Endothelial cell of umbilical vein (primary cell): ENCODE measurements at regions not wholly inside any gene's neighbourhood (a gene's known extent, or its start where the extent isn't known, plus 50 kb on each side); places are given as distances from the start of the nearest gene placed in this dataset.

Experiments used
- BruUV-seq: library from RNA; stranded (reverse); fragments of 400-500 nt; replicated peaks from 2 replicates; lab custom pipeline; 2021; lab: Mats Ljungman, UMichigan
- CTCF ChIA-PET: fragments of 300-600, 350-600 bp; sonication (Branson Sonifier 250); formaldehyde crosslinking; loops from one replicate; lab custom pipeline; 2021; ENCODE audit warnings: antibody characterized with exemption, inconsistent platforms; lab: Charles Lee
- POLR2A ChIA-PET: fragments of 300-600, 350-600 bp; sonication (Branson Sonifier 250); formaldehyde crosslinking; loops from one replicate; lab custom pipeline; 2021; ENCODE audit warnings: antibody characterized with exemption, inconsistent platforms; lab: Charles Lee
- DNase-seq: peaks from one replicate; pipeline ENCODE4 v3.0.0-alpha.2; 2011; ENCODE audit warnings: low read depth, low spot score
- FAIRE-seq: peaks from 2 replicates; lab custom pipeline; 2011; peaks lifted over from hg19 to GRCh38; lab: Jason Lieb, UNC
- H2AFZ ChIP-seq: 2 replicates; pipeline ENCODE4 v1.6.0; 2012; ENCODE audit warnings: low read depth, low read length, control low read depth, inconsistent platforms
- H3K27ac ChIP-seq: 2 replicates; pipeline ENCODE4 v1.5.1; 2011; ENCODE audit warnings: low read depth, mild to moderate bottlenecking, control low read depth, low read length, moderate library complexity; ENCODE audit not compliant: insufficient read depth
- H3K27me3 ChIP-seq, 2 experiments: 2 replicates each; pipeline versions ENCODE4 v1.6.0 to v1.6.1; 2011; ENCODE audit warnings: low read length in 2 of 2, mixed read lengths in 1 of 2; ENCODE audit not compliant: control insufficient read depth in 2 of 2, insufficient read depth in 2 of 2
- H3K36me3 ChIP-seq, 2 experiments: 2 replicates in 1 of 2; 3 replicates in 1 of 2; pipeline ENCODE4 v1.5.1; 2011; ENCODE audit warnings: low read length in 2 of 2, mild to moderate bottlenecking in 1 of 2, moderate library complexity in 1 of 2; ENCODE audit not compliant: control insufficient read depth in 2 of 2, insufficient read depth in 2 of 2; ENCODE audit errors: extremely low read depth in 1 of 2
- H3K4me1 ChIP-seq: 3 replicates; pipeline ENCODE4 v1.5.1; 2011; ENCODE audit warnings: mild to moderate bottlenecking, low read length; ENCODE audit not compliant: control insufficient read depth, insufficient read depth; ENCODE audit errors: extremely low read depth
- H3K4me2 ChIP-seq: 2 replicates; pipeline ENCODE4 v1.6.1; 2011; ENCODE audit warnings: low read length, control low read depth, mixed read lengths; ENCODE audit not compliant: insufficient read depth
- H3K4me3 ChIP-seq, 3 experiments: fragments of 200-600 bp in 1 of 3; sonication (generic), shearing (Covaris generic) in 1 of 3; replicated peaks in 1 of 3; 2 replicates each; pipeline ENCODE4 v1.5.1; 2011 to 2016; ENCODE audit warnings: control low read depth in 3 of 3, low read length in 3 of 3, mild to moderate bottlenecking in 2 of 3, inconsistent platforms in 1 of 3, low read depth in 1 of 3, moderate library complexity in 1 of 3; ENCODE audit not compliant: insufficient read depth in 1 of 3
- H3K79me2 ChIP-seq: 2 replicates; pipeline ENCODE4 v1.6.0; 2012; ENCODE audit warnings: low read length, inconsistent platforms; ENCODE audit not compliant: control insufficient read depth, insufficient read depth
- H3K9ac ChIP-seq: replicated peaks from 2 replicates; pipeline ENCODE3; 2011; ENCODE audit warnings: low read length, control low read depth; ENCODE audit not compliant: insufficient read depth; ENCODE audit errors: extremely low read depth
- H3K9me1 ChIP-seq: replicated peaks from 3 replicates; pipeline ENCODE4 v1.6.0; 2011; ENCODE audit warnings: mild to moderate bottlenecking, low read length; ENCODE audit not compliant: control insufficient read depth, insufficient read depth; ENCODE audit errors: extremely low read depth
- H3K9me3 ChIP-seq: replicated peaks from 2 replicates; pipeline ENCODE4 v1.5.1; 2012; ENCODE audit warnings: low read length, inconsistent platforms; ENCODE audit not compliant: control insufficient read depth, insufficient read depth
- H4K20me1 ChIP-seq: replicated peaks from 2 replicates; pipeline ENCODE3; 2011; ENCODE audit warnings: mild to moderate bottlenecking, low read length; ENCODE audit not compliant: control insufficient read depth, insufficient read depth; ENCODE audit errors: extremely low read depth
- CTCF ChIP-seq, 2 donors: IDR thresholded peaks; 1 replicate in 1 of 2; 2 replicates in 1 of 2; pipeline ENCODE4 v1.5.1; 2011; ENCODE audit warnings: low read length in 2 of 2, mild to moderate bottlenecking in 2 of 2, moderate library complexity in 2 of 2, control low read depth in 1 of 2, inconsistent platforms in 1 of 2, low read depth in 1 of 2; ENCODE audit not compliant: insufficient read depth in 1 of 2; ENCODE audit errors: extremely low read depth in 1 of 2
- EZH2 ChIP-seq: IDR thresholded peaks from 2 replicates; pipeline ENCODE4 v1.6.1; 2012; ENCODE audit warnings: borderline replicate concordance, low read depth, mild to moderate bottlenecking, moderate library complexity, low read length, inconsistent platforms; ENCODE audit not compliant: severe bottlenecking
- FOS ChIP-seq: IDR thresholded peaks from 2 replicates; pipeline ENCODE4 v1.6.1; 2011; ENCODE audit warnings: mild to moderate bottlenecking, low read length, moderate library complexity, borderline replicate concordance; ENCODE audit not compliant: insufficient read depth
- GATA2 ChIP-seq: IDR thresholded peaks from 2 replicates; pipeline ENCODE4 v1.7.0; 2011; ENCODE audit warnings: low read depth, mild to moderate bottlenecking, moderate library complexity, mixed read lengths, low read length; ENCODE audit not compliant: insufficient read length, insufficient read depth
- JUN ChIP-seq: IDR thresholded peaks from 2 replicates; pipeline ENCODE4 v1.6.1; 2011; ENCODE audit warnings: borderline replicate concordance, low read depth; ENCODE audit not compliant: insufficient read length, insufficient read depth
- MAX ChIP-seq: IDR thresholded peaks from 2 replicates; pipeline ENCODE4 v1.6.1; 2011; ENCODE audit not compliant: insufficient read depth, insufficient read length
- MYC ChIP-seq: IDR thresholded peaks from one replicate; pipeline ENCODE4 v1.6.1; 2011; ENCODE audit warnings: mild to moderate bottlenecking, low read depth, low read length
- POLR2A ChIP-seq: IDR thresholded peaks from 2 replicates; pipeline ENCODE4 v1.6.1; 2012; ENCODE audit warnings: low read depth, mild to moderate bottlenecking, control low read depth, low read length
- POLR2AphosphoS5 ChIP-seq: IDR thresholded peaks from 2 replicates; pipeline ENCODE4 v1.6.1; 2012; ENCODE audit warnings: low read depth, mild to moderate bottlenecking, control low read depth, low read length, moderate library complexity; ENCODE audit not compliant: insufficient read depth
- dilution Hi-C: fragments of 300-500 bp; cut with MboI; formaldehyde crosslinking; loops from one replicate; pipeline ENCODE4 v1.15.0; 2019; ENCODE audit warnings: low sequenced_read_pairs; ENCODE audit not compliant: extremely low pct_ligation_motif_present
- intact Hi-C: fragments of 100-400 bp; cut with micrococcal nuclease; formaldehyde crosslinking; loops from one replicate; pipeline ENCODE4 v1.10.0; 2022

GRCh38 chr5:110917161-110917875 lies 154.2 kb upstream of the TSLP start:
- Histone ChIP-seq H3K9ac (no peak overlapping the region), H3K4me2 (no peak overlapping the region), H3K9me3 (peaks cover 3% of the 10 kb centered on the region), H3K27ac (no peak overlapping the region), H3K79me2 (no peaks in the 10 kb centered on the region), H2AFZ (no peak overlapping the region), H3K4me1 (no peaks in the 10 kb centered on the region), H3K9me1 (no peaks in the 10 kb centered on the region), H3K36me3 (no peaks in the 10 kb centered on the region), H3K4me3 (no peak overlapping the region), H4K20me1 (no peaks in the 10 kb centered on the region), H3K27me3 (no peaks in the 10 kb centered on the region)
- FAIRE-seq (no peak), DNase-seq (no peak)
- ChIA-PET POLR2A (no interaction called here), CTCF (no interaction called here)
- intact Hi-C loops: no loop called here
- no peak for TF ChIP-seq FOS
- TF ChIP-seq MAX: no peak
- no TSS peak for BruUV-seq
- dilution Hi-C loops: no loop called here

- FAIRE-seq (no peak), DNase-seq (no peak)
- H3K9me1 ChIP-seq: no peaks in the 10 kb centered on the region
- no peaks in the 10 kb centered on the region for H3K27me3 ChIP-seq
- POLR2A ChIA-PET: no interaction called here
- intact Hi-C loops: no loop called here
- H3K9me3 ChIP-seq: peaks cover 3% of the 10 kb centered on the region
- no peak overlapping the region for H3K27ac ChIP-seq
- no peaks in the 10 kb centered on the region for H3K79me2 ChIP-seq
- dilution Hi-C loops: no loop called here
- no peak overlapping the region for H3K4me3 ChIP-seq
- no peak overlapping the region for H3K4me2 ChIP-seq
- CTCF ChIA-PET: no interaction called here
- no peak overlapping the region for H3K9ac ChIP-seq
- BruUV-seq: no TSS peak
- no peaks in the 10 kb centered on the region for H3K36me3 ChIP-seq
- TF ChIP-seq MAX (no peak), MYC (no peak), EZH2 (no peak), POLR2AphosphoS5 (no peak), FOS (no peak), POLR2A (no peak), GATA2 (no peak), CTCF (IDR thresholded peaks at IDR 0.05; ENCODE audit: extremely low read depth in 1 of 2, insufficient read depth in 1 of 2, low read depth in 1 of 2, low read length in 2 of 2) (no peak), JUN (no peak)
- H4K20me1 ChIP-seq: no peaks in the 10 kb centered on the region
- H2AFZ ChIP-seq: no peak overlapping the region
- H3K4me1 ChIP-seq: no peaks in the 10 kb centered on the region
These were observed 152.8 kb upstream of the TSLP start for GRCh38 chr5:110918683-110919082.
